Keratinocyte (primary cell): ENCODE measurements at regions not wholly inside any gene's neighbourhood (a gene's known extent, or its start where the extent isn't known, plus 50 kb on each side); places are given as distances from the start of the nearest gene placed in this dataset.

Experiments
- EZH2 ChIP-seq: IDR thresholded peaks from one replicate; pipeline ENCODE4 v1.6.1; 2012; ENCODE audit warnings: inconsistent platforms, mild to moderate bottlenecking, low read length, moderate library complexity
- TF ChIP-seq, protein P1 (sequence below), 3 experiments: IDR thresholded peaks in 1 of 3; conservative IDR thresholded peaks in 1 of 3; optimal IDR thresholded peaks in 1 of 3; 2 replicates in 2 of 3; 3 replicates in 1 of 3; pipeline versions ENCODE3 to v1.5.1; 2011; ENCODE audit warnings: low read length in 3 of 3, mild to moderate bottlenecking in 3 of 3, moderate library complexity in 2 of 3, control low read depth in 1 of 3, inconsistent platforms in 1 of 3; ENCODE audit not compliant: insufficient read depth in 2 of 3; ENCODE audit errors: extremely low read depth in 1 of 3

DNA sequence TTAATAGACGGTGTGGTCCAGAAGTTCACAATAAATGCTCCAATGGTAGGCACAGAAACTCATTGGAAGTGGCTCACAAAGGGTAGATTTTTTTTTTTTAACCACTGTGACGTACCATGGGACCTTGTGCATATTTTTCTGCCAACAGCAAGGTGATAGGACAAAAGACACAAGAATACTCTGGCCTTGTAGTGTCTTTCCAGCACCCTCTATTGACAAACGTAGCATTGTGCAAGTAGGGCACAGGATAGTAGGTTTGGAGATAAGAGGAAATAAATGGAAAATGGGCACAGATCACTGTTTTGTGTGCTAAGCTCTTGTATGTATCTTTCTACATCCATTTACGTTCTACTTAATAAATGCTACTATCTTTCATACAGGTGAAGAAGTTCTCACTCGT is 2054.9 kb downstream of the PCDH7 start:
- TF ChIP-seq, protein P1, sequence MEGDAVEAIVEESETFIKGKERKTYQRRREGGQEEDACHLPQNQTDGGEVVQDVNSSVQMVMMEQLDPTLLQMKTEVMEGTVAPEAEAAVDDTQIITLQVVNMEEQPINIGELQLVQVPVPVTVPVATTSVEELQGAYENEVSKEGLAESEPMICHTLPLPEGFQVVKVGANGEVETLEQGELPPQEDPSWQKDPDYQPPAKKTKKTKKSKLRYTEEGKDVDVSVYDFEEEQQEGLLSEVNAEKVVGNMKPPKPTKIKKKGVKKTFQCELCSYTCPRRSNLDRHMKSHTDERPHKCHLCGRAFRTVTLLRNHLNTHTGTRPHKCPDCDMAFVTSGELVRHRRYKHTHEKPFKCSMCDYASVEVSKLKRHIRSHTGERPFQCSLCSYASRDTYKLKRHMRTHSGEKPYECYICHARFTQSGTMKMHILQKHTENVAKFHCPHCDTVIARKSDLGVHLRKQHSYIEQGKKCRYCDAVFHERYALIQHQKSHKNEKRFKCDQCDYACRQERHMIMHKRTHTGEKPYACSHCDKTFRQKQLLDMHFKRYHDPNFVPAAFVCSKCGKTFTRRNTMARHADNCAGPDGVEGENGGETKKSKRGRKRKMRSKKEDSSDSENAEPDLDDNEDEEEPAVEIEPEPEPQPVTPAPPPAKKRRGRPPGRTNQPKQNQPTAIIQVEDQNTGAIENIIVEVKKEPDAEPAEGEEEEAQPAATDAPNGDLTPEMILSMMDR (optimal IDR thresholded peaks at IDR 0.05 in 1 of 3, IDR thresholded peaks at IDR 0.05 in 1 of 3, conservative IDR thresholded peaks at IDR 0.05 in 1 of 3; ENCODE audit: extremely low read depth in 1 of 3, insufficient read depth in 2 of 3, low read length in 3 of 3): peak in 2 of 3 experiments; percentile 19 to 39
- no peak for TF ChIP-seq EZH2
